NB4 (cell line): ENCODE measurements at regions not wholly inside any gene's neighbourhood (a gene's known extent, or its start where the extent isn't known, plus 50 kb on each side); places are given as distances from the start of the nearest gene placed in this dataset.

Experiments
- DNase-seq: peaks from one replicate; pipeline ENCODE4 v3.0.0; 2010; ENCODE audit warnings: low read depth
- H3K4me3 ChIP-seq: one replicate; pipeline ENCODE4 v1.5.1; 2011; ENCODE audit warnings: mild to moderate bottlenecking, low read depth, low read length, moderate library complexity
- MYC ChIP-seq: IDR thresholded peaks from 2 replicates; pipeline ENCODE4 v1.6.1; 2011; ENCODE audit warnings: low read depth, low read length
- POLR2A ChIP-seq: IDR thresholded peaks from 2 replicates; pipeline ENCODE4 v1.6.1; 2011; ENCODE audit warnings: mild to moderate bottlenecking; ENCODE audit not compliant: insufficient read length; ENCODE audit errors: extremely low read depth
- TF ChIP-seq, protein P1 (sequence below): IDR thresholded peaks from one replicate; pipeline ENCODE4 v1.5.1; 2012; ENCODE audit warnings: low read depth, low read length
- TF ChIP-seq, protein P2 (sequence below): IDR thresholded peaks from 2 replicates; pipeline ENCODE4 v1.6.1; 2011; ENCODE audit warnings: low read depth, low read length

DNA sequence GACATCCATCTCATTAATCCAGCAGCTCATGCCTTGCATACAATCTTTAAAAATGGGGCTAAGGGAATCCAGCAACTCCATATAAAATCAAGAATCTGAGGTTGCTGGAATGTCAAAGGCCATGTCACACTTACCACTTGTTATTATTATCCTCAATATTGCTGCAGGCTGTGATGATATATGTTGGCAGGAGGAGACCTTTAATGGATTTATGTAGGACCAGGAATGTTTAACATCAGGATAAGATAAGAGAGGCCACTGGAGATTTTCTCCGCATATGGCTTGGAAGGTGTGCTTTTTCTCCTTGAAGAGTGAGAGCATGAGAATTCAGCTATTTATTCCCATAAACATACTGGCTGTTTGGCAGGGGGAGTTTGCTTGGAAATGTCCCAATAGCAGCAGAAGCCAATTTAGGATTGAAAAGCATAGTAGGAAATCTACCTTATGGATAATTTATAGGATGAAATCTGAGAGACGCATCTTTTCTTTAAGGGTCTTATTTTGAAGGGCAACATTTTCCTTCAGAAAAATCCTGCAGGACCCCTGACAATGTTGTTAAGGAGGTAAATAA, 481.4 kb downstream of the AGTPBP1 start:
- H3K4me3 ChIP-seq, result no peak overlapping the region

DNA sequence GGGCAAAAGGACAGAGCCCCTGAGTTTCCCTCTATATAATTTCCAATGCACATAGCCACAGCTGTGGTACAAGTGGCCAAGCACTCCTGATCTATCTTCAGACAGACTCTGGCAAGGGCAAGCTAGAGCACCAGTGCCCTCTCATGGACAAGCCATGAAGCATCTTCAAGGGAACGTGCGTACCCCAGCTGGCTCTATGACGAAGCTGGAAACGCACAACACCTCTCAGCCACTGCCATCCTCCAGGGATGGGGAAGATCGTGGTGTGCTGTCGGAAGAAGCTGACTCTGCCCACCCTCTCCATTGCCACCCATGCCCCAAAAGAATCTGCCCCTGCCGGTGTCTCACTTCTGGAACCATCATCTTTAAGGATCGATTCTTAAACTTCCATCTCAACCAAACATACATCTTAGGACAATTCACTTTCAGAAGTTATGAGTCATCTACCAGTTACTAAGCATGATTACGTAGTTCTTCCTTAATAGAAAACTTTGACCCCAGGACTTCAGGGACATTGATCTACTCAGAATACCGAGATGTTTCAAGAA, 482.9 kb downstream of the AGTPBP1 start:
- H3K4me3 ChIP-seq, result no peak overlapping the region
- peak; percentile 69 for DNase-seq
- TF ChIP-seq POLR2A, result no peak
- TF ChIP-seq MYC, result no peak
- TF ChIP-seq, protein P1, sequence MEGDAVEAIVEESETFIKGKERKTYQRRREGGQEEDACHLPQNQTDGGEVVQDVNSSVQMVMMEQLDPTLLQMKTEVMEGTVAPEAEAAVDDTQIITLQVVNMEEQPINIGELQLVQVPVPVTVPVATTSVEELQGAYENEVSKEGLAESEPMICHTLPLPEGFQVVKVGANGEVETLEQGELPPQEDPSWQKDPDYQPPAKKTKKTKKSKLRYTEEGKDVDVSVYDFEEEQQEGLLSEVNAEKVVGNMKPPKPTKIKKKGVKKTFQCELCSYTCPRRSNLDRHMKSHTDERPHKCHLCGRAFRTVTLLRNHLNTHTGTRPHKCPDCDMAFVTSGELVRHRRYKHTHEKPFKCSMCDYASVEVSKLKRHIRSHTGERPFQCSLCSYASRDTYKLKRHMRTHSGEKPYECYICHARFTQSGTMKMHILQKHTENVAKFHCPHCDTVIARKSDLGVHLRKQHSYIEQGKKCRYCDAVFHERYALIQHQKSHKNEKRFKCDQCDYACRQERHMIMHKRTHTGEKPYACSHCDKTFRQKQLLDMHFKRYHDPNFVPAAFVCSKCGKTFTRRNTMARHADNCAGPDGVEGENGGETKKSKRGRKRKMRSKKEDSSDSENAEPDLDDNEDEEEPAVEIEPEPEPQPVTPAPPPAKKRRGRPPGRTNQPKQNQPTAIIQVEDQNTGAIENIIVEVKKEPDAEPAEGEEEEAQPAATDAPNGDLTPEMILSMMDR, result peak; percentile 60
- TF ChIP-seq, protein P2, sequence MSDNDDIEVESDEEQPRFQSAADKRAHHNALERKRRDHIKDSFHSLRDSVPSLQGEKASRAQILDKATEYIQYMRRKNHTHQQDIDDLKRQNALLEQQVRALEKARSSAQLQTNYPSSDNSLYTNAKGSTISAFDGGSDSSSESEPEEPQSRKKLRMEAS, result no peak; the same call in 1 of the 2 replicates

More for the DNA sequence above, 481.4 kb downstream of the AGTPBP1 start:
- TF ChIP-seq, protein P1, result no peak
- TF ChIP-seq, protein P2, result no peak
- TF ChIP-seq POLR2A (no peak), MYC (no peak)
- DNase-seq, result no peak

DNA sequence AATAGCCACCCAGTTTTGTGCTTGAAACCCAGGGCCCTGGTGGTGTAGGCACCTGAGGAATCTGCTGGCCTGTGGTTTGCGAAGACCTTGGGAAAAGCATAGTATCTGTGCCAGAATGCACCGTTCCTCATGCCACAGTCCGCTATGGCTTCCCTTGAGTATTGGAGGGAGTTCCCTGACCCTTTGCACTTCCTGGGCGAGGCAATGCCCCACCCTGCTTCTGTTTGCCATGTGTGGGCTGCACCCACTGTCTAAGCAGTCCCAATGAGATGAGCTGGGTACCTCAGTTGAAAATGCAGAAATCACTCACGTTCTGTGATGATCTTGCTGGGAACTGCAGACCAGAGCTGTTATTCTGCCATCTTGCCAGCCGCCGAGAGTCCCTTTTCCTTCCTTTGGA, 483.5 kb downstream of the AGTPBP1 start:
- H3K4me3 ChIP-seq, result no peak overlapping the region
- TF ChIP-seq POLR2A, result no peak
- TF ChIP-seq, protein P2, result no peak
- no peak for TF ChIP-seq MYC
- TF ChIP-seq, protein P1, result no peak
- DNase-seq, result no peak

DNA sequence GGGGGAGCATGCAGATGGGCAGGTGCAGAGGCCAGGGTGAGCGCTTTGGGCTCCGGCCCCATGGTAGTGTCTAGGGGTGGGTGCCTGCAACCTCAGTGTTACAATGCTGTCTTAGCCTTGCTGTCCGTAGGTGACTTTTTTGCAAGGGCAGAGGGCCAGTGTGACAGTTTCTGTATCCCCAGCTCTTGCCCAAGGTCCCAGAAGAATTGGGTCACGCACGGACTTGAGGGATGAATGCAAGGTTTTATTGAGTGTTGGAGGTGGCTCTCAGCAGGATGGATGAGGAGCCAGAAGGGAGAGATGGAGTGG, 492.5 kb downstream of the AGTPBP1 start:
- no peak overlapping the region for H3K4me3 ChIP-seq
- TF ChIP-seq MYC (no peak), POLR2A (no peak)
- TF ChIP-seq, protein P1, result no peak
- TF ChIP-seq, protein P2, result no peak
- no peak for DNase-seq

DNA sequence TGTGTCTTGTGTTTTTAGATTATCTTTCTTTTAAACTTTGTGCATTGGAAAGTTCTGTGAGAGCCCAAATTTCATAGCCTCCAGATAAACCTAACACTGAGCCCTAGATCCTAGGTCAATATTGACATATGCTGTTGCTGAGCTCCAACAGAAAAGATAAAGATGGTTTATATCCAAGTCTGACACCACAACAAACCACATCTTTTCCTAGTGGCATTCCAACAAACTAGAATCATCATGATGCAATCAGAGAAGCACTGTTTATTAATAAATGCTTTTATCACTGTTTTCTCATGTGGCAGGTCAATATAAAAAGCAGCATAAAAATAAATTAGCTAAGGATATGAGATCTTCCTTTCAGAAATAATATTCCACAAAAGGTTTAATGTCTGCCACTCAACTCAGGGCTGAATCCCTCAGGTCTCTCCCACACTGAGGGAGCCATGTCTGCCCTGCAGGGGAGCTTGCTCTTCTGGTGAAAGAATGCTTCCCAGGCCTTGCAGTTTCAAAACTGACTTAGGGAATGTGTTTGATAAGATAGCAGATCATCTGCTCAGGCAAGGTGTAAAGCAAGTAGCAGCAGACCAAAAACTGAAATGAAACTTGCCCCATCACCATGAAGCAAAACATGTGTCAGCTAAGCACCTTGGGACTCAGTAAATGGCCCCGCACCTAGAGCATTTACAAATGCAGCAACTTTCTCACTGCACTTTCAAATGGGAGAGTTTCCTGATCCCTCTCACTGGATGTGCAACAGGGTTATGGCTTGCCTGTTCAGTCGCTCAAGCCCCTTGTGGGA, 493.0 kb downstream of the AGTPBP1 start:
- DNase-seq, result no peak
- TF ChIP-seq, protein P1, result no peak
- TF ChIP-seq, protein P2, result no peak
- no peak overlapping the region for H3K4me3 ChIP-seq
